GM19023 (cell line): ENCODE measurements at regions not wholly inside any gene's neighbourhood (a gene's known extent, or its start where the extent isn't known, plus 50 kb on each side); places are given as distances from the start of the nearest gene placed in this dataset.
A peak's percentile ranks its signal among the peaks of the same experiment; 100 is the strongest.

Experiments used
- ATAC-seq: cut with Tn5 transposase; IDR thresholded peaks from one replicate; pipeline ENCODE4 v1.9.1; 2021; ENCODE audit warnings: mild to moderate bottlenecking, moderate library complexity; ENCODE audit not compliant: unreplicated experiment

DNA sequence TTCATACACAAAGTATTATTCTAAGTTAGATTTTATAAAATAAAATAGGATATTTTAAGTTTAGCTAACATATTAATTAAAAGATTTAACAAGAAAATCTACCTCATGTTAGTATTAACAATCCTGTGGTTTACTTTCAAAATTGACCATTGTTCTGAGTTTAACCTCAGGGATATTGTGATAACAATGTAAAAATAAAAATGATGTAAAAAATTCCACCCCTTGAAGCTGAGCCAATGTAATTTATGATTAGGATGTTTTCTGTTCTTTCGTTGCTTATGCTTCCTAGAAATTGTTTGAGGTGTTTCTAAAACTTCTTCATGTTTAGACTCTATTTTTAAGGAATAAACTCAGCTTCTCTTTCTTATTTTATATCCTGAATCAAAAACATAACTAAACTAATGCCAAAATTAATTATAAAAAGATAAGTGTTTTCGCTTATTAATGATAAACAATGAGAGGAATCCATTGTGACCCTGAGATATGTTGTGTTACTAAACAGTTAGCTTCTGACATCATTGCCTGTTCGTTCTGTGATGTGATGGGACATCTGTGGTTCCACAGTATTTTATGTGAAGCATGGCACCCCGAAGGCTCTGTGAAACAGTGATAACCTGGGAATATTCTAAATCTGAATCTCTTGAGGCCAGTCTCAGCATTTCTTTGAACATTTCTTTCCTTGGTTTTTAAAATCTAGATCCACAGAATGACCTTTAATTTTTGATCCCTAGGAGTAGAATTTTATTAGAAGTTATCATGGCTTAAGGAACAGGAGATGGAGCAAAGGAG is 340.8 kb downstream of the ARL4A start:
- ATAC-seq = no peak

DNA sequence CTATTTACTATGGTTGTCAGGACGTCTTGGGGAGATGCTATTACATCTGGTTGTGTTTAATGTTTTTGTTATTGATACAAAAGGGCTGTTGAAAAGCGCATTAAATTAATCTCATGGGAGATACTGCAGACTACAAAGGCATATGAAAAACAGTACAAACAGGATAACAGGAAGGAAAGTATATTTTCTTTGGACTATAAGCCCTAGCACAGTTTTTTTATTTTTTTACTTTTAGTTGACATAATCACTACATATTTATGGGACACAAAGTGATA is 341.3 kb downstream of the ARL4A start:
- no peak for ATAC-seq

DNA sequence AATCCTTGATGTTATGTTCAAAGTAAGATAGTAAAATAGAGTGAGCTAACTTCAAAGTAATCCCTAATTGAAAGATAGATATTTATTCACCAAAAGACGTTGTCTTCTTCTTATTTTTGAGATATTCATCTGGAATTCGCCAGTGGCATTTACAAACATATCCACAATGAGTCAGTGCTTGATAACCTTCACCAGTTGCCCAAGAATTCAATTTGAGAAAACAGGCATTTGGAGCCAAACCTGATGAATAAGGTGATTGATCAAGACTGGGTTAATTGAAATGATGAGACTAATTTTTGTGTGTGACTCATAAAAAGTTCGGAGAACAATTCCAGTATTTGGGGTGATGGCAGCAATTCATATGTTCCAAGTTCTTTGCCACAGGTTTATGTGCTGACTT is 344.0 kb downstream of the ARL4A start:
- no peak for ATAC-seq

DNA sequence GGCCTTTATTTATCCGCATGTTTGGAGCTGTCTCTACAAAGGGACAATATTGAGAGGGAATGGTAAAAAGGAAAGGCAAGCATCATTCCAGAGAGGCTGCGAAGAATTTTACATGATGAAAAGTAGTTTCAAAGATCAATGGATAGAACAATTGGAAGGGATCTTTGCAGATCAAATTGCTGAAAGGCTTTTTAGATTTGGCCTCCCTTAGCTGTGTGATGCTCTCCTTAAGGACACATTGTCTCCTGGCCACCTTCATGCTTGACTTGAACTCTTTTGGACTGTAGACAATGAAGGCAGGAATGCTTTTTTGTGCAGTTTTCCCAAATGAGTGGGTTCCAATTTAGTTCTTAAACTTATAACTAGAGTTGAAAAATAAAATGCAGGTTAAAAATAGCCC is 344.7 kb downstream of the ARL4A start:
- ATAC-seq = no peak

DNA sequence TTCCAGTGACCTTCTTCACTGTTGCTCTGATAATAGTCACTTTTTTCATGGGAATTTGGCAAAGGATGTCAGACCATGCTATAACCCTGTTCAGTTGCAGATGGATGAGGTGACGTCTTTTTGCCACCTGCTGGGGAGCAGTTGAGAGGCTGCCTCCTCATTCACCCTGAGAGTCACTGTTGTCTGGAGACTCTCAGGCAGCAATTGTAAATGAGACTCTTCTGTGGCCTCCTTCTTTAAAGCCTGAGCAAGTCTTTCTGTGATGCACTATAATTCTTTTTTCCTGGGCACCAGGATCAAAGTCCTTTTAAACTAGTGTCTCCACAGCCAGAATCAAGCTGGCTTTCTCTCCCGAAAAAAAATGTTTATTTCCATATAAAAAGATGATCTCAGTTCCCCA is 345.1 kb downstream of the ARL4A start:
- no peak for ATAC-seq

DNA sequence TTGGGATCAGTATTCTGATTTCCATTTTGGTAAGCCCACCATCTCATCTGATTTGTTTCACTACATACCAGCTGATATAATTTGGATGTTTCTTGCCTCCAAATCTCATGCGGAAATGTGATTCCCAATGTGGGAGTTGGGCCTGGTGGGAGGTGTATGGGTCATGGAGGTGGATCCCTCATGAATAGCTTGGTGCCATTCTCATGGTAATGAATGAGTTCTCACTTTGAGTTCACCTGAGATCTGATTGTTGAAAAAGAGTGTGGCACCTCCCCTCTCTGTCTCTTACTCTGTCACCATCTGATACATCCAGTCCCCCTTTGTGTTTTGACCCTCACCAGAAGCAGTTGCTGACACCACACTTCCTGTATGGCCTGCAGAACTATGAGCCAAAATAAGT is 347.3 kb downstream of the ARL4A start:
- no peak for ATAC-seq

DNA sequence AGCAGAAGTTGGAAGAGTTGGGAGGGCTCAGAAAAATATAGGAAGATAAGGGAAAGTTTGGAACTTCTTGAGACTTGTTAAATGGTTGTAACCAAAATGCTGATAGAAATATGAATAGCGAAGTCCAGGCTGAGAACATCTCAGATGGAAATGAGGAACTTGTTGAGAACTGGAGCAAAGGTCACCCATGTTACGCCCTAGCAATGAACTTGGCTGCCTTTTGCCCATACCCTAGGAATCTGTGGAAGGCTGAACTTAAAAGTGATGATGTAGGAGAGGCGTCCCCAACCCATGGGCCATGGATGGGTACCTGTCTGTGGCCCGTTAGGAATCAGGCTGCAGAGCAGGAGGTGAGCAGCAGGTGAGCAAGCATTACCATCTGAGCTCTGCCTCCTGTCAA is 347.8 kb downstream of the ARL4A start:
- ATAC-seq = no peak

DNA sequence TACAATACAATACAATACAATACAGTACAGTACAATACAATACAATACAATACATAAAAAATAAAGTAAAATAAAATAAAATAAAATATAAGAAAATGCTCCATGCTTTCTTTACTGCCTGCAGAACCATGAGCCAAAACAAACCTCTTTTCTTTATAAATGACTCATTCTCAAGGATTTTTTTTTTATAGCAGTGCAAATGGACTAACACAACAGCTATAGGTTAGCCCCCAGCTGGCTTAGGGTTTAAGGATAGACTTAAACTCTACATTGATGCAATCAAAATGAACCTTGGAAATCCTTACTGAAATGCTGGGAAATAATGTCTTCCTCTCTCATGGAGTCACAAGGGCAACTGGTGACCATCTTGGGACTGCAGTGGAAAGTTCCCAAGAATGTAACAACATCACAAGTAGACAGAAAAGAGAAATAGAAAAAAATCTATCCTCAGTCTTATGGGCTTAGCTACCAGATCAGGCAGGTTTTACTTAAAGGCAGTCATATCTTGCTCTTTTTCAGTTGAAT is 348.9 kb downstream of the ARL4A start:
- ATAC-seq = no peak

DNA sequence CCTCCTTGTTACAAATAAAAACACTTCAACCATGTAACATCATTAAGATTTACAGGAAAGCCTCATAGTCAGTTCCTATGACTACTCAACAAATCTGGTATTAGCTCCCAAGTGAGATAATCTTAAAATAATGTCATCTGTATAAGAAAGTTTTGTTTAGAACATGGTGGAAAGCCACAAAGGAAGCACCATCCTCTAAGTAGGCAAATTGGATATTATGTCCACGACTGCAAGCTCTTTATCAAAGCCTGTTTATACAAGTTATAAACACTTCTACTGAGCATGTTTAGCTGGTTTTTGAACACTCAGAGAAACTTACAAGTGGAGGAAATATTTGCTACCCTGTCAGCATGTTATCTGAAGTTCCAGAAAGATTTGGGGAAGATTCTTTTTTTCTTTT is 349.8 kb downstream of the ARL4A start:
- no peak for ATAC-seq

DNA sequence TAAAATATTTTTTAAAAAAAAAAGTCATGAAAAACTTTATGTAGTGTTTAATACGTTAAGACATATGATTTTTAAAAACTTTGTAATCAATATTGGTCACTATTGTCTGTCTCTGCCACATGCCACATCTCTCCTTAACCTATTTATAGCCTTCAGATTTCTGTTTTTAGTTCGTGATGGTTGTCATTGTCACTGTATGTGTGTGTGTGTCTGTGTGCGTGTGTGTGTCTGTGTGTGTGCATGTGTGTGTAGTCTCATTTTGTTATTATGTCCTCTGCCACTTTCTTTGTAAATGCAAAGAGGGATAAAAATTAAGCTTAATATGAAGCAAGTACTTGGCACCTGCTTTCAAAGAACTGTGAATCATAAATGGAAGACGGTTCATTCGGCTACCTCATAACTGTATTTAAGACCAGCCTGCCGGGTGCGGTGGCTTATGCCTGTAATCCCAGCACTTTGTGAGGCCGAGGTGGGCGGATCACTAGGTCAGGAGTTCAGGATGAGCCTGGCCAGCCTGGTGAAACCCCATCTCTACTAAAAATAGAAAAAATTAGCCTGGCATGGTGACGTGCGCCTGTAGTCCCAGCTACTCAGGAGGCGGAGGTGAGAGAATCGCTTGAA is 354.0 kb downstream of the ARL4A start:
- ATAC-seq = no peak

DNA sequence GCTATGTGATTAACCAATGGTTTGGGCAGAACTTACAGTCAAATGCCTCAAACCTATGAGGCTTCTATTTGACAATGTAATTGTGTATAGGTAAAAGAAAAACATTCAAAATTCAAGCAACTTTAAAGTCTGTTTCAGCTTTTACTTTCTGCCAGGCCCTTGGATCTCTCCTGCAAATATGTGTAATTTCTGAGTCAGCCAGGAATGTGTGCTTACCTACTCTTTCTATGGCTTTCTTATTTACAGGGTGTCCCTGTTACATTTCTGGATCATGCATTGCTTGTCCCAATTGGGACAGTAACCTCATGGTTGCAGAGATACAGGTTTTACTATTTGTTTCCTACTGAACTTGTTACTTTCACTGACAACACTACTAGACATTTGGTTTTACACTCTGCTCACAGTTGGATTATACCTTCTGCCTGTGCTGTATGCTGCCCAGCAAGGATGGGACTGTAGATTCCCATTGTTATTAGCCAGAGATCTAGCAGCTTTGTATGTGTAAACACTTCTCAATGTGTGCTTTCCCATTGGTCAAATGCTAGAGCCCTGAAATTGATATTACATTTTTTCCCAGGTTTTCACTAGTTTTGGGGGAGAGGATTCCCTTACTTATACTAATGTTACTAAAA is 355.3 kb downstream of the ARL4A start:
- no peak for ATAC-seq

DNA sequence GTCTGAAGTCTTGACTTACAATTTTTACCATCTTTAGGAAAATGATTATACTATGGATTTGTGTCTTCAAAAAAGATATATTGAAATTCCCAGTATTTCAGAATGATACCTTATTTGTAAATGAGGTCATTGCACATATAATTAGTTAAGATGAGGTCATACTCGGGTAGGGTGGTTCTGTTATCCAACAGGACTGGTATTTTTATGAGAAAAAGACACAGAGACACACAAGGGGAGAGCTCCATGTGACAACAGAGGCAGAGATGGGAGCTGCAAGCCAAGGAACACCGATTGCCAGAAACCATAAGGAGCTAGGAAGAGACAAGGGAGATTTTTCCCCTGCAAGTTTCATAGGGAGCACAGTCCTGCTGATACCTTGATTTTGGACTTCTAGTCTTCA is 356.9 kb downstream of the ARL4A start:
- ATAC-seq = no peak

DNA sequence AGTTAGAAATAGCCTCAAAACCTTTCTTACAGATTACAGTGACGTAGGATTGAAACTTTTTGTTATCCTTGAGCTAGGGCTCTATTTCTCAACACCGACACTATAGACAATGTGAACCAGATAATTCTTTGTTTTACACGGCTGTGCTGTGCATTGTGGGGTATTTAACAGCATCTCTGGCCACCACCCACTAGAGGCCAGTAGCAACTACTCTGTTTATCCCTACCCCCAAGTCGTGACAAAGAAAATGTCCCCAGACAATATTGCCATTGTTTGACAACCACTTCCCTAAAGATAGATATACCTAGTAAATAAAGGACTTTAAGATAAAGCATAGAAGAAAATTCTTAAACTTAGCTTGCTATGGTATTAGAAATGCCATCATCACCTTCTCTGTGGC is 359.6 kb downstream of the ARL4A start:
- peak; percentile 76 for ATAC-seq

DNA sequence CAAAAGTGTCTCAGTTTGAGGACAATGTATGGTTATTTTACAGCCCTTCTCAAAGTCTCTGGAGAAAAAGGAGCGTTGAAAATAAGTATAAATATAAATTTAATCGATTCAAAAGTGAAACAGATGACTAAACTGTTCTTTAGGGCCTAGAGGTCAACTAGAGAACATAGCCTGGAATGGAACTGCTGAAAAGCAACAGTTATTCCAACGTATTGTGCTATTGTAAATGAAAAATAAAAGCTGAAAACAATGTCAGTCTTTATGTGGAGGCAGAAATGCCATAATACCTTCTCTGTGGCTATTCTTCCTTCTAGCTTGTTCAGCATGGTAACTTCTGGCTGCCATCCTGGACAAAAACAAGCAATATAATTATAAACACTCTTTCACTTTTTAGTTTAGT is 362.5 kb downstream of the ARL4A start:
- no peak for ATAC-seq

DNA sequence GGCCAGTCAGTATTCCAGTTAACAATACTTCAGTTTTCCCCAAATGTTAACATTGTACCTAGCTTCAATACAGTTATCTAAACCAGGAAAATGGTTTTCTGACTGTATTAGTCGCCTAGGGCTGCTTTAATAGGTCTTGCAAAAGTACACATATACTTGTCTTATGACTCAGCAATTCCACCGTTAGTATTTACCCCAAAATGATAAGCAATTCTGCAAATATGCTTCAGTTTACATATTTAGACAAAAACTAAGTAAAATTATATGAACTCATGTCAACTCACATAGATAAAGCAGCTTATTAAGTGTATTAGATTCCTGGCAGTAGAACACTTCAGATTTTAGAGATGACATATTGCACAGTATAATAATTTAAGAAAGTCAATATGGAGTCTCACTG is 363.3 kb downstream of the ARL4A start:
- ATAC-seq = no peak

DNA sequence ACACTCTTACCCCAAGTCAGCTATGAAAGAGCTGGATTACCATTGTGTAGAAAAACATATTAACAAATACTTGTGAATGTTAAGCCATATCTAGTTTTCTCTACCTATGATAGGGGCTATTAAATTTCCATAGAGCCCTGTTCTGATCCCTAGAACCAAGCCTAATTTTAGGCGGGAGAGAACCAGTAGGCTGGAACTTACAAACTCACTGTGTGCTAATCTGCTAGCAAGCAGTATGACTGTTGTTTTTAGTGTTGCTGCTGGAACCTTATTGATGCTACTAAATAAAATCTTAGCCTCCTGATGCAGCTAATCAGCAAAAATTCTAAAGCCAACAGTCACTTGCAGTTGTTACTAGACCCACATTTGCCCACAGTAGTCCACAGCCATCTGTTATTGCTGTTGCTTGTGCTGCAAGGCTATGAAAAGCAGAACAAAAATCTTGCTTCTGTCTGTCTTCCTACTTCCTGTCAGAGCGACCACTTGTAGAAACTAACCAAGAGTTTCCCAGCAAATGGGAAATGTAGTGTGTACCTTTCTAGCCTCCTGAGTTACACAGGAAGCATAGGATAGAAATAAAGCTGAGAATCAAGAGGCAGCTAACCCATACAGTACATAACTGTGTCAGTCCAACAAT is 368.4 kb downstream of the ARL4A start:
- ATAC-seq = no peak

DNA sequence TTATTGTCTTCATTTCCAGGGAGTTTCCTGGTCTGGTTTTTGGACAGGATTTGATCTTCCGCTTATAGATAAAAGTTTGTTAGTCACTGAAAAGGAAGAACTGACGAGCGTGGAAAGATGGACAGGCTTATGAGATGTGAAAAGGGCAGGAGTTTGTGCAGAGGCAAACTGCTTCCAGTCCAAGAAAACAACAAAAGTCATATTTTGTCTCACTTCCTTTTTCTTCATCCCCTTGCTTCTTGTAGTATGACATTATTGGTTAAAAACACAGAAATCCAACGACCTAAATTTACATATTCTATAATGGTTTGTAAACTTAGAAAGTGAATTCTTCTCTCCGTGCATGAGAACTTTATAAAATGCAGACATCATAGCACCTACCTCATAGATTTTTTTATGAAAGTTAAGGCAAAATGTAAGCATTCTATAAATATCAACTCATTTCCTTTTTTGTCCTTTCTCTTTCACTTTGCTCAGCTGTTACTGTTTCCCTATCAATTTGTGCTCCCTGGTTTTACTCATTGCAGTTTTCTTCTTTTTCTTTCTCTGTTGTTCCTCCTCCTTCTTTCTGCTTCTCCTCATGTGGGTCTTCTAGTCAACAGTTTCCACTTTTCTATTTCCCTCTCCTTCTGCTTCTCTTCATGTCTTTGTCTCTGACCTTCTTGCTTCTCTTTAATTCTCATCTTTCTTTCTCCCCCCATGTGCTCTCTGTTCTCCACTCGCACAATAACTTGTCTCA is 370.2 kb downstream of the ARL4A start:
- ATAC-seq = peak; percentile 85

DNA sequence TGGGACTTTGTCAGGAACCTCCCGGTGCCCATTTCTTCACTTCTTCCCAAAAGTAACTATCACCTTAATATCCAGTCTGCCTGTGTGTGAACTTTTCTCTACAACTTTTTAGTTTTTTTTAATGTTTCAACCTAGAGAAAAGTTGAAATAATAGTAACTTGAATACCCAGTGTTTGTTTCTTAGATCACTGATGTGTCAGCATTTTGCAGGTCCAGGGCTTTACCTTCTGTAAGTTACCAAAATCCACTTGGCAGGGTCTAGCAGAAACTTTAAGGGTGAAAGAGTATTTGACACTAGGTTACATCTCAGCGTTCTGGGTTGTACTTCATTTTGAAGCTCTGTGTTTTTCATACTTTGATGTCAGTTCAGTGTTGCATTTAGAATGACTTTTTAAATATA is 372.7 kb downstream of the ARL4A start:
- ATAC-seq = no peak

DNA sequence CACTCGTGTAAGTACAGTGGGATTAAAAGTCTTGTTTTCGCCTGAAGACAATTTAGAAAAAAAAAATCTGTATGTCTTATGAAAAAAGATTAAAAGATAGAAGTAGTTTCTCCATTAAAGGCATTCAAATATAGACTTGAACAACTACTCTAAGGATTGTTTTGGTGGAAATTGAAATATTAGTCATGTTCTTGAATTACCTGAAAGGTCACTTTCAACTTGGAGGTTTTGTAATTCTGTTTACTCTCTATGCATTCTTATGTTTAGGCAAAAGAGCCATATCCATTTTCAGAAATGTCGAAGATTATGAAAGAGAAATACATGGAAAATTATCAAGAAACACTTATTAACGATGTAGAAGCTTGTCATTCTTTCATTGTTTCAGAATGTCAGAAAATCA is 373.7 kb downstream of the ARL4A start:
- ATAC-seq = no peak

DNA sequence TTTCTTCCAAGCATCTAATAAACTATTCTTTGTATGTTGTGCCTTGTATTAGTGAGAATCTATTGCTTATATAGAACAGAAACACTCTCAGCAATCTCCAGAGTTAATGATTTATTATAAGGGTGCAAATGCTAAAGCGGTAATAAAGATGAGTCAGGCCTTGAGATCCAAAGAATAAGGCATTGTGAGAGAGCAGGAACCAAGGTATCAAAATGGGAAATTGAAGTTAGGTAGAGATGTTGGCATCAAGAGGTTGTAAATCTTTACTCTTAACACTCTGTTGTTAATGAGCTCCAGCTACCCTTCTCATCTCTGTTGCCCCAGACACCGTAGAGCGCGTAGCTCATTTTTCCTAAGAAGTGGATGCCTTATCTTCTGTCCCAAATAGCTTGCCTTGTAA is 375.2 kb downstream of the ARL4A start:
- ATAC-seq = no peak

DNA sequence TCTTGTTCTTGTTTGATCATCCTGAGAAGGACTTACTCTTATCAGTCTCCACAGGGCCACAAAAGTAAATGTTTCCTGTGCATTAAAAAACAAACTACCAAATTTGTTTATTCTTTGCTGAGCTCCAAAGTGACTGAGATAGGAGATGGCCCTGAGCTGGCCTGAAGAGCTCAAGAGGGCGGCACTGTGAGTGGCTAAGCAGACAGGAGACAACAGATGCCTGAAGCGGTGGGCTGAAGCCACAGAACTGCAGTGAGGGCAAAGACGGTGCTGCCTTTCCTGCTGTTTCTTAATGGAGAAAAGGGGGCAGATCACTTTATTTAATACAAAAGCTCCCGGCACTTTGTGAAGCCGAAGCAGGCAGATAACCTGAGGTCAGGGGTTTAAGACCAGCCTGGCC is 379.6 kb downstream of the ARL4A start:
- ATAC-seq = no peak
